ENCODE measurements at regions not wholly inside any gene's neighbourhood (a gene's known extent, or its start where the extent isn't known, plus 50 kb on each side); places are given as distances from the start of the nearest gene placed in this dataset.

DNA sequence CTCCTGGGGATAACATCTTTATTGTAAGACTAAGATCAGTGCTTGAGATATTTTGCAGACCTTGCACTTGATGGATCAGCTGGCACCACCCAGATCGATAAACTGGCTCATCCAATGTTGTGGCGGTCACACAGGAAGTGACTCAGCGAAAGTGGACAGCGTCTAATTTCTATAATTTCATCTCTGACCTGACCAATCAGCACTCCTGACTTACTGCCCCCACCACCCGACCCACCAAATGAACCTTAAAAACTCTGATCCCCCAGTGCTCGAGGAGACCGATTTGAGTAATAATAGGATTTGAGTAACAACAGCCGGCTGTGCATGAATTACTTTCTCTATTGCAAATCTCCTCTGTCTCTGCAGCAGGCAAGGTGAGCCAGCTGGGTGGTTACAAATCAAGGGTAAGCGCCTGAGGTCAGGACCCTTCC is 62.7 kb upstream of the RNU6-1 start:
- CTCF ChIA-PET, result no interaction called here
- Mint-ChIP-seq H3K4me3 (no peak overlapping the region), H3K4me1 (peaks cover 0 to 2% (median 0%) of the 10 kb centered on the region in 7 donors), H3K9me3 (no peaks in the 10 kb centered on the region), H3K36me3 (peaks cover 0 to 5% (median 0%) of the 10 kb centered on the region in 5 donors), H3K27me3 (peaks cover 5 to 16% (median 12%) of the 10 kb centered on the region in 5 donors), H3K27ac (no peak overlapping the region)
- intact Hi-C loops (cut with micrococcal nuclease), result no loop called here
- no peaks in the 10 kb centered on the region for H3K36me3 ChIP-seq (ENCODE audit: control insufficient read depth in 2 of 3, insufficient read depth in 3 of 3, low read length in 3 of 3)
- H3K27ac ChIP-seq (ENCODE audit: low read depth, low read length), result no peak overlapping the region
- no peaks in the 10 kb centered on the region for H3K9me3 ChIP-seq (ENCODE audit: control insufficient read depth in 2 of 3, low read length in 3 of 3)
- H3K27me3 ChIP-seq (ENCODE audit: control insufficient read depth in 2 of 2, insufficient read depth in 2 of 2, low read length in 2 of 2), result no peaks in the 10 kb centered on the region
- H3K4me1 ChIP-seq (ENCODE audit: control insufficient read depth in 2 of 2, insufficient read depth in 2 of 2, low read length in 2 of 2), result no peaks in the 10 kb centered on the region
- ATAC-seq, result no peak
- POLR2A ChIA-PET, result no interaction called here
- no peak for DNase-seq
- H3K4me3 ChIP-seq (ENCODE audit: low read length), result no peak overlapping the region

DNA sequence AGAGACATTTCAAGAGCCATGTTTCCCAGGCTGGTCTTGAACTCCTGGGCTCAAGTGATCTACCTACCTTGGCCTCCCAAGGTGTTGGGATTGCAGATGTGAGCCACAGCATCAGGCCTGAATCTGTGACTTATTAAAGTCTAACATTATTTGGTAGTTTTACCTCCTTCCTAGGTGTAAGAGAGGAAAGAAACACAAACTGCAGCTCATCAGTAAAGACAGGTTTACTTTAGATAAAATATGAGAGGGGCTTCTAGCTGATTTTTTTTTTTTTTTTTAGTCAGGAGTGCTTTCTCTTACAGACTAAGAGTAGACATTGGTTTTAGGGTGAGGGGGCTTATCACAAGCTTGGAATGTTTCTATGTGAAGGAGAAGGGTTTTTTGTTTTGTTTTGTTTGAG is 63.9 kb upstream of the RNU6-1 start:
- no peaks in the 10 kb centered on the region for H3K36me3 ChIP-seq (ENCODE audit: control insufficient read depth in 2 of 3, insufficient read depth in 3 of 3, low read length in 3 of 3)
- POLR2A ChIA-PET, result no interaction called here
- peaks cover 0 to 5% (median 0%) of the 10 kb centered on the region in 5 donors for H3K36me3 Mint-ChIP-seq
- H3K4me1 ChIP-seq (ENCODE audit: control insufficient read depth in 2 of 2, insufficient read depth in 2 of 2, low read length in 2 of 2), result no peaks in the 10 kb centered on the region
- no peak overlapping the region for H3K4me3 ChIP-seq (ENCODE audit: low read length)
- H3K27ac ChIP-seq (ENCODE audit: low read depth, low read length), result no peak overlapping the region
- H3K9me3 Mint-ChIP-seq, result peaks cover 0 to 7% (median 2%) of the 10 kb centered on the region in 11 donors
- no peaks in the 10 kb centered on the region for H3K9me3 ChIP-seq (ENCODE audit: control insufficient read depth in 2 of 3, low read length in 3 of 3)
- DNase-seq (no peak), ATAC-seq (no peak)
- H3K27me3 ChIP-seq (ENCODE audit: control insufficient read depth in 2 of 2, insufficient read depth in 2 of 2, low read length in 2 of 2), result no peaks in the 10 kb centered on the region
- H3K4me1 Mint-ChIP-seq, result peaks cover 0 to 2% (median 0%) of the 10 kb centered on the region in 7 donors
- H3K27me3 Mint-ChIP-seq, result peaks cover 12 to 16% (median 12%) of the 10 kb centered on the region in 5 donors
- intact Hi-C loops (cut with micrococcal nuclease), result no loop called here
- CTCF ChIA-PET, result no interaction called here
- no peak overlapping the region for H3K27ac Mint-ChIP-seq
- H3K4me3 Mint-ChIP-seq, result no peak overlapping the region

DNA sequence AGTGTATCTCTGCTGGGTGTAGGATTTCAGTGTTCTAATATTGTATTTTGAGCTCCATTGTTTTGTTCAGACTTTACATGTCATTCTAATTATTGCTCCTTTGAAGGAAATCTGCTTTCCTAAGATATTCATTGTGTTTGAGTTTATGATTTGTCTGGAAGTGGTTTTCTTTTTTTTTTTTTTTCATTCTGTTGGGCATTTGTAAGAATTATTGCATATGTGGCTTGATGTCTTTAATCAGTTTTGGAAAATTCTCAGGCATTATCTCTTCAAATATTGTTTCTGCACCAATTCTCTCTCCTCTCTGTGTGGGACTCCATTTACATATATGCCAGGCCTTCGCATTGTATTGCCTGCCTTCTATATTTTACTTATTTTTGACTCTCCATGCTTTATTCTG is 65.8 kb upstream of the RNU6-1 start:
- POLR2A ChIA-PET, result no interaction called here
- CTCF ChIA-PET, result no interaction called here

DNA sequence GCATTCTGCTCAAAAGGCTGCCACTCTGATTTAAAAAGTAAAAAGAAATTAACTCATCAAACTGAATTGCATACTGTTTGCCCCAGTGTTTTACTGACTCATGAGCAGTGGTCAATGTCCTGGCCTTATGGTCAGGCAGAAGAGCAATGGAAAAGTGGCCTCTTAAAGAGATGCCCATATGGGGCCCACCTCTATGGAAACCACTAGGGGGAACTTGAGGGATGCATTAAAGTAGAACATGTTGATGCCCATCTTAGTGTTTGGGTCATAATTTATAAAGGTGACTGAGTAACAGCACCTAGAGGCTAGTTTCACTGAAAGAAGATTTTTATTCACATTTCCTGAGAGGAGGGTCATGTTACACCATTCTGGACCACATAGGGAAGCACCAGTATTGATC is 66.5 kb upstream of the RNU6-1 start:
- Histone ChIP-seq H3K4me1 (ENCODE audit: control insufficient read depth in 2 of 2, insufficient read depth in 2 of 2, low read length in 2 of 2) (no peaks in the 10 kb centered on the region), H3K27ac (ENCODE audit: low read depth, low read length) (no peak overlapping the region), H3K27me3 (ENCODE audit: control insufficient read depth in 2 of 2, insufficient read depth in 2 of 2, low read length in 2 of 2) (no peaks in the 10 kb centered on the region), H3K4me3 (ENCODE audit: low read length) (no peak overlapping the region), H3K9me3 (ENCODE audit: control insufficient read depth in 2 of 3, low read length in 3 of 3) (peaks cover 0 to 7% (median 0%) of the 10 kb centered on the region in 3 experiments), H3K36me3 (ENCODE audit: control insufficient read depth in 2 of 3, insufficient read depth in 3 of 3, low read length in 3 of 3) (no peaks in the 10 kb centered on the region)
- peaks cover 12 to 18% (median 16%) of the 10 kb centered on the region in 5 donors for H3K27me3 Mint-ChIP-seq
- DNase-seq (no peak), ATAC-seq (no peak)
- H3K4me3 Mint-ChIP-seq, result no peak overlapping the region
- ChIA-PET CTCF (no interaction called here), POLR2A (no interaction called here)
- peaks cover 0 to 2% (median 0%) of the 10 kb centered on the region in 7 donors for H3K4me1 Mint-ChIP-seq
- H3K36me3 Mint-ChIP-seq, result peaks cover 0 to 5% (median 0%) of the 10 kb centered on the region in 5 donors
- intact Hi-C loops (cut with micrococcal nuclease), result no loop called here
- no peak overlapping the region for H3K27ac Mint-ChIP-seq
- peaks cover 3 to 27% (median 15%) of the 10 kb centered on the region in 11 donors for H3K9me3 Mint-ChIP-seq

More for the DNA sequence above, 65.8 kb upstream of the RNU6-1 start:
- DNase-seq (no peak), ATAC-seq (no peak)
- peaks cover 0 to 2% (median 0%) of the 10 kb centered on the region in 7 donors for H3K4me1 Mint-ChIP-seq
- intact Hi-C loops (cut with micrococcal nuclease), result no loop called here
- H3K4me3 Mint-ChIP-seq, result no peak overlapping the region
- peaks cover 3 to 21% (median 11%) of the 10 kb centered on the region in 11 donors for H3K9me3 Mint-ChIP-seq
- H3K27me3 ChIP-seq (ENCODE audit: control insufficient read depth in 2 of 2, insufficient read depth in 2 of 2, low read length in 2 of 2), result no peaks in the 10 kb centered on the region
- H3K27ac ChIP-seq (ENCODE audit: low read depth, low read length), result no peak overlapping the region
- H3K4me3 ChIP-seq (ENCODE audit: low read length), result no peak overlapping the region
- H3K4me1 ChIP-seq (ENCODE audit: control insufficient read depth in 2 of 2, insufficient read depth in 2 of 2, low read length in 2 of 2), result no peaks in the 10 kb centered on the region
- peaks cover 12 to 18% (median 16%) of the 10 kb centered on the region in 5 donors for H3K27me3 Mint-ChIP-seq
- peaks cover 0 to 5% (median 0%) of the 10 kb centered on the region in 5 donors for H3K36me3 Mint-ChIP-seq
- H3K27ac Mint-ChIP-seq, result no peak overlapping the region
- peaks cover 0 to 7% (median 0%) of the 10 kb centered on the region in 3 experiments for H3K9me3 ChIP-seq (ENCODE audit: control insufficient read depth in 2 of 3, low read length in 3 of 3)
- H3K36me3 ChIP-seq (ENCODE audit: control insufficient read depth in 2 of 3, insufficient read depth in 3 of 3, low read length in 3 of 3), result no peaks in the 10 kb centered on the region

DNA sequence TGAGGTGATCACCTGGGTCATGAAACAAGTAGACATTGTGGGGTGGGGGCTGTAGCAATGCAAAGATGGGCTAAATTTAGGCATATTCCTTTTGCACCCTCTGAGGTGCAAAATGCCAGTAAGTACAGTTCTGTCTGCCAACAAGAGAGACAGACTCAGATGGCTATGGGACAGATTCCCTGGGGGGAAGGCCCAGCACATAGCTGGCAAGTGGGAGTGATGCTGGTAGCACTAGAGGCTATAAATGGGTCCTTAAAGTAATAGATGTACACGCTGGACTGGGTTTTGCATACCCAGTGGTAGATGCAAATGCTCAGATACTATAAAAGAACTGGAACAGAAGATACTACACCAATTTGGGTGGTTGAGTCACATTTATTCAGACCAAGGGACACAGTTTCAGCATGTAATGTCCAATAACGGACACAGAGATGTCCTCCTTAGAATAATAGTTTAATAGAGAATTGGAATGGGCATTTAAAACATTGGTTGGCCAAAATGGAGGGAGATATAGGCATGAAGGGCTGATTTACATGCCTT is 67.4 kb upstream of the RNU6-1 start:
- peaks cover 0 to 7% (median 0%) of the 10 kb centered on the region in 3 experiments for H3K9me3 ChIP-seq (ENCODE audit: control insufficient read depth in 2 of 3, low read length in 3 of 3)
- Mint-ChIP-seq H3K36me3 (peaks cover 0 to 5% (median 0%) of the 10 kb centered on the region in 5 donors), H3K4me3 (no peak overlapping the region), H3K27ac (no peak overlapping the region), H3K4me1 (peaks cover 0 to 3% (median 0%) of the 10 kb centered on the region in 7 donors), H3K27me3 (peaks cover 12 to 18% (median 16%) of the 10 kb centered on the region in 5 donors), H3K9me3 (peaks cover 3 to 27% (median 16%) of the 10 kb centered on the region in 11 donors)
- no peaks in the 10 kb centered on the region for H3K4me1 ChIP-seq (ENCODE audit: control insufficient read depth in 2 of 2, insufficient read depth in 2 of 2, low read length in 2 of 2)
- CTCF ChIA-PET, result no interaction called here
- no peaks in the 10 kb centered on the region for H3K27me3 ChIP-seq (ENCODE audit: control insufficient read depth in 2 of 2, insufficient read depth in 2 of 2, low read length in 2 of 2)
- ATAC-seq, result no peak
- H3K36me3 ChIP-seq (ENCODE audit: control insufficient read depth in 2 of 3, insufficient read depth in 3 of 3, low read length in 3 of 3), result no peaks in the 10 kb centered on the region
- POLR2A ChIA-PET, result no interaction called here
- no peak overlapping the region for H3K27ac ChIP-seq (ENCODE audit: low read depth, low read length)
- DNase-seq, result no peak
- no peak overlapping the region for H3K4me3 ChIP-seq (ENCODE audit: low read length)
- intact Hi-C loops (cut with micrococcal nuclease), result no loop called here

DNA sequence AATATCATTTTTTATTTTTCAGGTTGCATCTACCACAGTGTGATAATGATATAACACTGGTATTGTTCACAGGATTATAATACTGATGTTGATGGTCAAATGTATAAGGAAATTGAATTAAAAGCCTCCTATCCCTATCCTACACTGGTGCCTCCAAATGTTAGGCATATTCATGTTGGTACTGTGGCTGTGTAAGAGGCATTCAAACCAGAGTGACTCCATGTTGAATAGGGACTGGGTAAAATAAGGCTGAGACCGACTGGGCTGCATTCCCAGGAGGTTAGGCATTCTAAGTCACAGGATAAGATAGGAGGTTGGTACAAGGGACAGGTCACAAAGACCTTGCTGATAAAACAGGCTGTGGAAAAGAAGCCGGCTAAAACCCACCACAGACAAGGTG is 68.9 kb upstream of the RNU6-1 start:
- CTCF ChIA-PET, result no interaction called here
- Histone ChIP-seq H3K36me3 (ENCODE audit: control insufficient read depth in 2 of 3, insufficient read depth in 3 of 3, low read length in 3 of 3) (no peaks in the 10 kb centered on the region), H3K4me1 (ENCODE audit: control insufficient read depth in 2 of 2, insufficient read depth in 2 of 2, low read length in 2 of 2) (no peaks in the 10 kb centered on the region), H3K27me3 (ENCODE audit: control insufficient read depth in 2 of 2, insufficient read depth in 2 of 2, low read length in 2 of 2) (no peaks in the 10 kb centered on the region), H3K27ac (ENCODE audit: low read depth, low read length) (no peak overlapping the region), H3K4me3 (ENCODE audit: low read length) (no peak overlapping the region), H3K9me3 (ENCODE audit: control insufficient read depth in 2 of 3, low read length in 3 of 3) (peaks cover 0 to 7% (median 0%) of the 10 kb centered on the region in 3 experiments)
- no peak for ATAC-seq
- H3K36me3 Mint-ChIP-seq, result peaks cover 0 to 5% (median 0%) of the 10 kb centered on the region in 5 donors
- no peak for DNase-seq
- POLR2A ChIA-PET, result no interaction called here
- intact Hi-C loops (cut with micrococcal nuclease), result no loop called here
- H3K4me3 Mint-ChIP-seq, result no peak overlapping the region
- no peak overlapping the region for H3K27ac Mint-ChIP-seq
- peaks cover 3 to 27% (median 16%) of the 10 kb centered on the region in 11 donors for H3K9me3 Mint-ChIP-seq
- H3K27me3 Mint-ChIP-seq, result peaks cover 12 to 18% (median 16%) of the 10 kb centered on the region in 5 donors
- peaks cover 0 to 3% (median 0%) of the 10 kb centered on the region in 7 donors for H3K4me1 Mint-ChIP-seq

DNA sequence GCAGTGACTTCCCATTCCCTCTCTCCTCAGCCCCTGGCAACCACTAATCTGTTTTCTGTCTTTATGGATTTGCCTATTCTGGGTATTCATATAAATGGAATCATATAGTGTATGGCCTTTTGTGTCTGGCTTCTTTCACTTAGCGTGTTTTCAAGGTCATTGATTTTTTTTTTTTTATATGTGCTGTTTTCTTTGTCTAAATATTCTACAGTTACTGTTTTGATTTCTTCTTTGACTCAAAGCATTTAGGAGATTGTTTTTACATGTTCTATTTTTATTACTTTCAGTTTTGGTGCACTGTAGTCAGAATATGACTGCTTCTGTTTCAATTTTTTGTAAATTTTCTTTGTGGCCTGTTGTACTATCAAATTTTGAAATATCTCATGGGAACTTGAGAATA is 71.9 kb upstream of the RNU6-1 start:
- H3K27me3 Mint-ChIP-seq, result peaks cover 8 to 19% (median 10%) of the 10 kb centered on the region in 5 donors
- no peak overlapping the region for H3K4me3 Mint-ChIP-seq
- Histone ChIP-seq H3K9me3 (ENCODE audit: control insufficient read depth in 2 of 3, low read length in 3 of 3) (peaks cover 0 to 7% (median 0%) of the 10 kb centered on the region in 3 experiments), H3K36me3 (ENCODE audit: control insufficient read depth in 2 of 3, insufficient read depth in 3 of 3, low read length in 3 of 3) (no peaks in the 10 kb centered on the region), H3K4me3 (ENCODE audit: low read length) (no peak overlapping the region), H3K4me1 (ENCODE audit: control insufficient read depth in 2 of 2, insufficient read depth in 2 of 2, low read length in 2 of 2) (no peaks in the 10 kb centered on the region), H3K27me3 (ENCODE audit: control insufficient read depth in 2 of 2, insufficient read depth in 2 of 2, low read length in 2 of 2) (no peaks in the 10 kb centered on the region), H3K27ac (ENCODE audit: low read depth, low read length) (no peak overlapping the region)
- no peak for DNase-seq
- H3K9me3 Mint-ChIP-seq, result peaks cover 3 to 32% (median 16%) of the 10 kb centered on the region in 11 donors
- H3K4me1 Mint-ChIP-seq, result peaks cover 0 to 3% (median 0%) of the 10 kb centered on the region in 7 donors
- ChIA-PET POLR2A (no interaction called here), CTCF (no interaction called here)
- intact Hi-C loops (cut with micrococcal nuclease), result no loop called here
- H3K27ac Mint-ChIP-seq, result no peak overlapping the region
- no peak for ATAC-seq
- H3K36me3 Mint-ChIP-seq, result peaks cover 0 to 8% (median 3%) of the 10 kb centered on the region in 5 donors
